HuH-7.5 (cell line): ENCODE measurements at regions not wholly inside any gene's neighbourhood (a gene's known extent, or its start where the extent isn't known, plus 50 kb on each side); places are given as distances from the start of the nearest gene placed in this dataset.

Experiments
- DNase-seq: peaks from one replicate; pipeline ENCODE4 v3.0.0; 2011; ENCODE audit warnings: low spot score

GRCh38 chr3:87175732-87176131 is 51.4 kb upstream of the CHMP2B start:
- DNase-seq: no peak

- DNase-seq: no peak
Measured at GRCh38 chr3:87173776-87174175, 53.3 kb upstream of the CHMP2B start.

GRCh38 chr3:87173071-87173470 is 54.0 kb upstream of the CHMP2B start:
- no peak for DNase-seq

- no peak for DNase-seq
Measured at GRCh38 chr3:87167628-87168456, 59.3 kb upstream of the CHMP2B start.

GRCh38 chr3:87164245-87164644 is 62.9 kb upstream of the CHMP2B start:
- DNase-seq: no peak

- DNase-seq: no peak
Measured at GRCh38 chr3:87161851-87162250, 65.3 kb upstream of the CHMP2B start.

GRCh38 chr3:87161417-87161816 is 65.7 kb upstream of the CHMP2B start:
- DNase-seq: no peak

GRCh38 chr3:87161013-87161412 is 66.1 kb upstream of the CHMP2B start:
- DNase-seq: no peak

- no peak for DNase-seq
Measured at GRCh38 chr3:87158823-87159222, 68.3 kb upstream of the CHMP2B start.

GRCh38 chr3:87148020-87148419 is 79.1 kb upstream of the CHMP2B start:
- DNase-seq: peak; percentile 6

GRCh38 chr3:87147562-87147961 is 79.5 kb upstream of the CHMP2B start:
- DNase-seq: no peak

GRCh38 chr3:87145553-87145952 is 81.6 kb upstream of the CHMP2B start:
- no peak for DNase-seq

- no peak for DNase-seq
Measured at GRCh38 chr3:87136066-87136596, 91.0 kb upstream of the CHMP2B start.

GRCh38 chr3:87135412-87135811 is 91.7 kb upstream of the CHMP2B start:
- DNase-seq: no peak

GRCh38 chr3:87132801-87133200 is 94.3 kb upstream of the CHMP2B start:
- DNase-seq: no peak

GRCh38 chr3:87128006-87128405 is 99.1 kb upstream of the CHMP2B start:
- DNase-seq: no peak

- no peak for DNase-seq
Measured at GRCh38 chr3:87127281-87127680, 99.8 kb upstream of the CHMP2B start.

- no peak for DNase-seq
Measured at GRCh38 chr3:87126321-87126720, 100.8 kb upstream of the CHMP2B start.

GRCh38 chr3:87125116-87125515 is 102.0 kb upstream of the CHMP2B start:
- no peak for DNase-seq

- DNase-seq: no peak
Measured at GRCh38 chr3:87122766-87123165, 104.3 kb upstream of the CHMP2B start.

GRCh38 chr3:87121856-87122255 is 105.3 kb upstream of the CHMP2B start:
- no peak for DNase-seq

- no peak for DNase-seq
Measured at GRCh38 chr3:87120881-87121280, 106.2 kb upstream of the CHMP2B start.

- DNase-seq: no peak
Measured at GRCh38 chr3:87120236-87120635, 106.9 kb upstream of the CHMP2B start.

GRCh38 chr3:87109465-87109864 is 117.6 kb upstream of the CHMP2B start:
- DNase-seq: no peak
